ENCODE measurements at regions not wholly inside any gene's neighbourhood (a gene's known extent, or its start where the extent isn't known, plus 50 kb on each side); places are given as distances from the start of the nearest gene placed in this dataset.

DNA sequence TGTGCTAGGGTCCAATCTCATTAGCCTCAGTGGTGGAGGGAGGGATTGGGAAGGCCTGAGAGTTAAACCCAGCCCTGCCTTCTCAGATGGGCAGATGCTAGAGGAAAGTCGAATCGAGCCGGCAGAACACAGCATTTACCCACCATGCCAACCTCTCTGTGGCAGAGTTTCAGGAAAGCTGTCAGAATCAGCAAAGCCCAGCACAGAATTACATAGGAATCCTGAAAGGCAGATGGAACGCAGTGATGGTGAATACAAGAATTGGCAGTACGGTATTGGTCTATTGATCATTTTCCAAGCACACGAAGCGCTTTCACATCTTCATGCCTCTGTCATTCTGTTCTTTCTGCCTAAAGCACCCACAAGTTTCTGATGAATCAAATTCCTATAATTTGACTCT is 417.7 kb upstream of the RBMS3 start:
- Histone ChIP-seq H3K36me3 (no peaks in the 10 kb centered on the region), H3K4me3 (no peak overlapping the region), H3K27ac (no peak overlapping the region), H3K4me1 (peaks cover 9 to 17% (median 10%) of the 10 kb centered on the region in 4 donors), H3K27me3 (no peaks in the 10 kb centered on the region), H3K9me3 (no peaks in the 10 kb centered on the region)
- 91 to 95% methylated on average over 7 of the region's 7 CpGs for WGBS, 2 donors
- TF ChIP-seq, protein P1, sequence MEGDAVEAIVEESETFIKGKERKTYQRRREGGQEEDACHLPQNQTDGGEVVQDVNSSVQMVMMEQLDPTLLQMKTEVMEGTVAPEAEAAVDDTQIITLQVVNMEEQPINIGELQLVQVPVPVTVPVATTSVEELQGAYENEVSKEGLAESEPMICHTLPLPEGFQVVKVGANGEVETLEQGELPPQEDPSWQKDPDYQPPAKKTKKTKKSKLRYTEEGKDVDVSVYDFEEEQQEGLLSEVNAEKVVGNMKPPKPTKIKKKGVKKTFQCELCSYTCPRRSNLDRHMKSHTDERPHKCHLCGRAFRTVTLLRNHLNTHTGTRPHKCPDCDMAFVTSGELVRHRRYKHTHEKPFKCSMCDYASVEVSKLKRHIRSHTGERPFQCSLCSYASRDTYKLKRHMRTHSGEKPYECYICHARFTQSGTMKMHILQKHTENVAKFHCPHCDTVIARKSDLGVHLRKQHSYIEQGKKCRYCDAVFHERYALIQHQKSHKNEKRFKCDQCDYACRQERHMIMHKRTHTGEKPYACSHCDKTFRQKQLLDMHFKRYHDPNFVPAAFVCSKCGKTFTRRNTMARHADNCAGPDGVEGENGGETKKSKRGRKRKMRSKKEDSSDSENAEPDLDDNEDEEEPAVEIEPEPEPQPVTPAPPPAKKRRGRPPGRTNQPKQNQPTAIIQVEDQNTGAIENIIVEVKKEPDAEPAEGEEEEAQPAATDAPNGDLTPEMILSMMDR (IDR thresholded peaks at IDR 0.05) = no peak
- TF ChIP-seq POLR2AphosphoS5 (IDR thresholded peaks at IDR 0.05) = no peak
- no peak for TF ChIP-seq POLR2A (IDR thresholded peaks at IDR 0.05)
- TF ChIP-seq EP300 (IDR thresholded peaks at IDR 0.05) = no peak
- DNase-seq = no peak
- ATAC-seq (ENCODE audit: low FRiP score in 2 of 2) = no peak

DNA sequence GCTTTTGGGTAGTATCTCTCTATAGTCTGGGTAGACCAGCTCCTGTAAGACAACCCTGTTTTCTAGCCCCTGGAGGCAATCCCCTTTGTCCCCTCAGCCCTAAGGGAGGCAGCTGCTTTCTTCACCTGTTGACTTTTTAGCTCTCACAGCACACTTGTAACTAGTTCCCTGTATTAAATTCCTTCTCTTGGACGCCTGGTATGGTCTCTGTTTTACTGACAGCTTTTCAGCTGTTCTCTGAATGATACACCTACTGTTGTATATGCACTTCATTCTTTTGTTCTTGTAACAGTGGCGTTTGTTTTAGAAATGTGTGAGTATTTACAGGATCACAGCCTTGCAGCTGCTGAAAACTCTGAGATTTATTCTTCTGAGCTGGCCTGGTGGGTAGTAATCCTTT is 413.0 kb upstream of the RBMS3 start:
- Histone ChIP-seq H3K27me3 (no peaks in the 10 kb centered on the region), H3K4me3 (no peak overlapping the region), H3K36me3 (no peaks in the 10 kb centered on the region), H3K4me1 (no peaks in the 10 kb centered on the region), H3K27ac (no peak overlapping the region), H3K9me3 (no peaks in the 10 kb centered on the region)
- ATAC-seq (ENCODE audit: low FRiP score in 2 of 2) = no peak
- TF ChIP-seq POLR2A (IDR thresholded peaks at IDR 0.05) (no peak), EP300 (IDR thresholded peaks at IDR 0.05) (no peak), POLR2AphosphoS5 (IDR thresholded peaks at IDR 0.05) (no peak)
- TF ChIP-seq, protein P1 (IDR thresholded peaks at IDR 0.05) = no peak
- WGBS, 2 donors = 45 to 67% methylated on average over 2 of the region's 2 CpGs
- no peak for DNase-seq

DNA sequence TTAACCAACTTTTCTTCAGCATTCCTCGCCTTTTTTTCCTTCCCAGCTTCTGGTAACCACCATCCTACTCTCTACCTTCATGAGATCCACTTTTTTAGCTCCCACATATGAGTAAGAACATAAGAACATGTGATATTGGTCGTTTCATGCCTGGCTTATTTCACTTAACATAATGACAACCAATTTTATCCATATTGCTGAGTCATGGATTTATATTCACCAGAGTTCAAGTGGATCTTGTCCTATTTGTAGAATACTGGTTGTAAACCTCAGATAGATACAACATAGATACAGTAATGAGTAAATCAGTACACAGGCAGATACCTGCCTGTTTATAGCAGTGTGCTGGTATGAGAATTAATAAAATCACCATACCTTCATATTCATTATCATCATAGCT is 412.0 kb upstream of the RBMS3 start:
- WGBS, 2 donors = 41 to 79% methylated on average over 2 of the region's 2 CpGs
- no peak for ATAC-seq (ENCODE audit: low FRiP score in 2 of 2)
- no peaks in the 10 kb centered on the region for H3K36me3 ChIP-seq
- TF ChIP-seq POLR2A (IDR thresholded peaks at IDR 0.05) (no peak), EP300 (IDR thresholded peaks at IDR 0.05) (no peak), POLR2AphosphoS5 (IDR thresholded peaks at IDR 0.05) (no peak)
- TF ChIP-seq, protein P1 (IDR thresholded peaks at IDR 0.05) = no peak
- no peak for DNase-seq
- no peaks in the 10 kb centered on the region for H3K27me3 ChIP-seq
- H3K9me3 ChIP-seq = no peaks in the 10 kb centered on the region
- H3K4me1 ChIP-seq = no peaks in the 10 kb centered on the region
- no peak overlapping the region for H3K27ac ChIP-seq
- H3K4me3 ChIP-seq = no peak overlapping the region

DNA sequence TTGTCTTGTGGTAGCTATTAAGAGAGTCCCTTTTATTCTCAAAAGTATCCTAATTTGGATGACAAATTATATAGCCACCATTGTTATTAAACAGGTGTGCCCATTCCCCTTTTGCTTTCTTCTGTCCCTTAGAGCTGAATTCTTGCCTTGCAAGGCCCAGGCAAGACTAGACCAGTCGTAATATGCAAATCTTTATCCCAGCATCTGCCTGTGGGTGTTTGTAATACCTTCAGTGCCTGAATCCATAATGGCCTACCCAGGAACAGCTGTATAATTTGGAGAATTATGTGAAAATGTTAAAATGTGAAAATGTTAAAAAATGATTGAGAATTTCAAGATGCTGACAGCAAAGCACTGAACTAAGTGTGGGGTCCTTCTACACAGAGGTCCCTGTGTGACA is 403.0 kb upstream of the RBMS3 start:
- 80 to 87% methylated on average over 1 of the region's 1 CpG for WGBS, 2 donors
- no peak for TF ChIP-seq EP300 (IDR thresholded peaks at IDR 0.05)
- TF ChIP-seq, protein P1 (IDR thresholded peaks at IDR 0.05) = no peak
- no peak for TF ChIP-seq POLR2AphosphoS5 (IDR thresholded peaks at IDR 0.05)
- TF ChIP-seq POLR2A (IDR thresholded peaks at IDR 0.05) = no peak

DNA sequence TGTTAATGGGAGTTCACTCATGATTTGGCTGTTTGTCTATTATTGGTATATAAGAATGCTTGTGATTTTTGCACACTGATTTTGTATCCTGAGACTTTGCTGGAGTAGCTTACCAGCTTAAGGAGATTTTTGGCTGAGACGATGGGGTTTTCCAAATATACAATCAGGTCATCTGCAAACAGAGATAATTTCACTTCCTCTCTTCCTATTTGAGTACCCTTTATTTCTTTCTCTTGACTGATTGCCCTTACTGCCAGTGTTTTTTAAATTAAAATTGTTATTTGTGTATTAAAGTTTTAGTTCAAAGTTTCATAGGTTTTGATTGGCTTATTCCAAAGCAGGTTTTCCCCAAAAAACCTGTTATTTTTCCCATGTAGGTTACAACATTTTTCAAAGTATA is 390.5 kb upstream of the RBMS3 start:
- ATAC-seq (ENCODE audit: low FRiP score in 2 of 2) = no peak
- TF ChIP-seq POLR2A (IDR thresholded peaks at IDR 0.05) = no peak
- no peak for TF ChIP-seq EP300 (IDR thresholded peaks at IDR 0.05)
- TF ChIP-seq, protein P1 (IDR thresholded peaks at IDR 0.05) = no peak
- no peak for TF ChIP-seq POLR2AphosphoS5 (IDR thresholded peaks at IDR 0.05)

More for the DNA sequence above, 403.0 kb upstream of the RBMS3 start:
- H3K36me3 ChIP-seq = no peaks in the 10 kb centered on the region
- no peak overlapping the region for H3K27ac ChIP-seq
- H3K4me3 ChIP-seq = no peak overlapping the region
- ATAC-seq (ENCODE audit: low FRiP score in 2 of 2) (no peak), DNase-seq (no peak)
- no peaks in the 10 kb centered on the region for H3K27me3 ChIP-seq
- H3K4me1 ChIP-seq = no peaks in the 10 kb centered on the region
- no peaks in the 10 kb centered on the region for H3K9me3 ChIP-seq

More for the DNA sequence above, 390.5 kb upstream of the RBMS3 start:
- Histone ChIP-seq H3K4me3 (no peak overlapping the region), H3K27ac (no peak overlapping the region), H3K27me3 (no peaks in the 10 kb centered on the region), H3K9me3 (no peaks in the 10 kb centered on the region), H3K36me3 (no peaks in the 10 kb centered on the region), H3K4me1 (no peaks in the 10 kb centered on the region)
- no peak for DNase-seq
- 37 to 38% methylated on average over 1 of the region's 1 CpG for WGBS, 2 donors

Data from upper lobe of left lung (tissue), 6 donors.